ENCODE measurements at regions not wholly inside any gene's neighbourhood (a gene's known extent, or its start where the extent isn't known, plus 50 kb on each side); places are given as distances from the start of the nearest gene placed in this dataset.

DNA sequence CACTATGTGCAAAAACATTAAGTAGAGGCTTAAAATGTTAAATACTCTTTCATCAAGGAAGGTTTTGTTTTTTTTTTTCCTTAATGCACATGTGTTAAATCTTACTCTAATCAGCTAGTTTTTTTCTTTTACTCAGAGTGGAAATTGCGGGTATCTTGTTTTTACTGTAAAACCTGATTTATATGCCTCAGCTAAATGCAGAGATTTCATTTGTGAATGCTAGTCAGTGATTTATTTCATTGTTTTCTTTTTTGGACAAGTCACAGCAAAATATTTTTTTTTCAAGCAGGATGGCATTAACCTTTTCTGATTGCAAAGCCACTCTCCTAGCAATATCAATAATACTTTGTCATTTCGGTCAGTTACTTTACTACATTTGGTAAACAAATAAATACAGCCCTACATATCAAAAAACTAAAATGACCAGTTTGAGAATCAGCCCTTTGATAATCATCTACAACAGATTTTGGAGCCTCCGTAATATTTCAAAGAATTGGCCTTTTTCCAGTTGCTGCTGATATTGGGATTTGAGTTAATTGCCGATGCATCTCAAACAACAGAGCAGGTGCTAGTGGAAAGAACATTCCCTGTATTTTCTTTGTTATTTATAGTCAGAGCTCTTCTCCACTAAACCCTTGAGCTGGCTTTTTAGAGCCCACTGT, 579.2 kb upstream of the ZNF608 start:
- Histone ChIP-seq H3K4me3 (ENCODE audit: low read length) (no peak overlapping the region), H3K4me1 (ENCODE audit: insufficient read depth, low read length) (no peaks in the 10 kb centered on the region), H3K27me3 (ENCODE audit: insufficient read depth, low read length) (no peaks in the 10 kb centered on the region), H3K9me3 (ENCODE audit: low read depth, low read length) (no peaks in the 10 kb centered on the region)

DNA sequence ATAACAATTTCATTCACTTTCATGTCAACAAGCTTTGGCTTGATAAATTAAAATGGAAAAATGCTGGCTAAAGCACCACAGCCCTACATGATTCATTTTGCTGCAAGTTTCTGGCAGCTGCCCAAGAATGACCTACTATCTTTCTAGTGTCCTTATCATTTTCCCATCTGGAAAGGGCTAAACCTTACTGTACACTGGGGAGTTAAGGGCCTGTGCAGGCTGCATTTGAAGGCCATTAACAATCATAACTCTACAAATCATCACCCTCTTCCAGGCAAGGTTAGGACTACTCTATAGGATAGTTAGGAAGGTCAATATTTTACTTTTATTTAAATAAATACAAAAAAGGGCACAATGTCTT, 579.7 kb upstream of the ZNF608 start:
- no peaks in the 10 kb centered on the region for H3K4me1 ChIP-seq (ENCODE audit: insufficient read depth, low read length)
- H3K9me3 ChIP-seq (ENCODE audit: low read depth, low read length) = no peaks in the 10 kb centered on the region
- H3K4me3 ChIP-seq (ENCODE audit: low read length) = no peak overlapping the region
- no peaks in the 10 kb centered on the region for H3K27me3 ChIP-seq (ENCODE audit: insufficient read depth, low read length)

DNA sequence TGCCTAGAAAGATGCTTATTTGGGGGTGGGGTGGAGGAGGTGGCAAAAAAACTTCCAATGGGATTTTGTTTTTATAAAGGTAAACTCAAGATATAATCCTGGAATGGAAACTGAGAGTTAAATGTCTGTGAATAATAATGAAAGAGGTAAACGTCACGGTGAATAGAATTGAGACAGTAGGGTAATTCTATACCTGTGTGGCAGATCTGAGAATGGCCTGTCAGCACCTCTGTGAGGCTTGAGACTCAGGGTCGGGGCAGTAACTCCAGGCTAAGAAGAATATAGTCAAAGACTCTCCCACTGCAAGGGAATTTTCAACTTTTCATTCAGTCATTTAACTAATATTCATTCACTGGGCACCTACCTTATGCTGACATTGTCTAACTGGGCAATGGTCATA, 581.2 kb upstream of the ZNF608 start:
- H3K9me3 ChIP-seq (ENCODE audit: low read depth, low read length) = no peaks in the 10 kb centered on the region
- no peaks in the 10 kb centered on the region for H3K4me1 ChIP-seq (ENCODE audit: insufficient read depth, low read length)
- no peaks in the 10 kb centered on the region for H3K27me3 ChIP-seq (ENCODE audit: insufficient read depth, low read length)
- H3K4me3 ChIP-seq (ENCODE audit: low read length) = no peak overlapping the region

DNA sequence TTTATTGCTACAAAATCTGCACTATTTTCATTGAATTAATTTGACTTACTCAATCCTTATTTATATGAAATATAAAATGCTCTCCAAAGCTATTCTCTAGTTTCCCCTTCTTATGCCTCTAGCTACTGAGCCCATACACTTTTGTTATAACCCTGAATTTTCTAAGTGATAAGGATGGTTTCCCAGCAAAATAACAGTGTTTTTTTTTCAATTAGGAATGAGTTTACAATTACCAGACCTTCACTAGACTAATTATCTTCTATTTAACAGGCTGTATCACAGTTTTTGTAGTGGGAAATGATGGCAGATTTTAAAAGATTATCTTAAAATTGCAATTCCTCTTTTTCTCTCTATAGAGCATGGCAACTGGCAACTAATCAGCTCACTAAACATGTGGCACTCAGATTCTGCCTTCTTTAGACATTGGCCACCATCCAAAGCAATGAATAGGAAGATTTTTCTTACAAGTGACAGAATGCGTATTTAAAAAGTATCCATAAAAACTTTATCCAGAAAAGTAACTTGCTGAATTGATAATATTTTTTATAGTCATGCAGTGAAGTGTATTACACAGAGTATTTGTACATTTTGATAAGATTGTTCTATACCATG, 585.7 kb upstream of the ZNF608 start:
- Histone ChIP-seq H3K9me3 (ENCODE audit: low read depth, low read length) (no peaks in the 10 kb centered on the region), H3K27me3 (ENCODE audit: insufficient read depth, low read length) (no peaks in the 10 kb centered on the region), H3K4me3 (ENCODE audit: low read length) (no peak overlapping the region), H3K4me1 (ENCODE audit: insufficient read depth, low read length) (no peaks in the 10 kb centered on the region)

DNA sequence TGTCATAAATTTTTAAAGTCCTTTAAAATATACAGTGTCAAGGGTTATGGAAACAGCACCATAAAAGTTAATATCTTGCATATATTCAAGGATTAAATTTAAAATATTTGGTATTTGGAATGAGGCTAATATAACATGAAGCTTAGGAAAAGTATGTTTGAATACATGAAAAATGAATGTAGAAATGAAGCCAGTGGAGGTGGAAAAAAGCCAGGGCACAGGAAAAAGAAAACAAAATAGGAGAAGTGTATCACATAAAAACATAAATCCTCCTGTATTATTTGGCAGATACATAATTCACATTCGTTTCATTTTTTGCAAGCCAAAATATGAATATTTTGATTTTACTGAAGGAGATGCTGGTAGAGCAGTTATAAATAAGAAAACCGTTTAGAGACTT, 587.0 kb upstream of the ZNF608 start:
- H3K9me3 ChIP-seq (ENCODE audit: low read depth, low read length) = no peaks in the 10 kb centered on the region
- H3K4me1 ChIP-seq (ENCODE audit: insufficient read depth, low read length) = peaks cover under 1% of the 10 kb centered on the region
- no peaks in the 10 kb centered on the region for H3K27me3 ChIP-seq (ENCODE audit: insufficient read depth, low read length)
- no peak overlapping the region for H3K4me3 ChIP-seq (ENCODE audit: low read length)

DNA sequence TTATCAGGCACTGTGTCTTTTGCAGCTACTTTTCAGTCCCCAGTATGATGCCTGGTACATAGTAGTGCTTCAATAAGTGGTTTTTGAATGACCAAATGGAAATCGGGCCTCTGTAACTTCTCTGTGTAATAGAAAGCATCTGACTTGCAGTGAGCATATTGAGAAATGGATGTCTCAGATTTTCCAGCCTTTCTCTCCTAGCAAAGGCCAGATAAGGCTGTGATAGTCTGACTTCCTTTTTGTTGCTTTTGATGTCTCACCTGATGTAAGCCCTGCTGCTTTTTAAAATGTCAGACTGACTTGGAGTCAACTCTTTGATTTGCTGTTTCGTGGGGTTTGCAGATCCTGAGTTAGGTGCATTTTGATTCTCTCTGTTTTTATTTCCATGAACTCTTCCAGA, 590.0 kb upstream of the ZNF608 start:
- peaks cover 5% of the 10 kb centered on the region for H3K4me1 ChIP-seq (ENCODE audit: insufficient read depth, low read length)
- H3K27me3 ChIP-seq (ENCODE audit: insufficient read depth, low read length) = no peaks in the 10 kb centered on the region
- no peak overlapping the region for H3K4me3 ChIP-seq (ENCODE audit: low read length)

DNA sequence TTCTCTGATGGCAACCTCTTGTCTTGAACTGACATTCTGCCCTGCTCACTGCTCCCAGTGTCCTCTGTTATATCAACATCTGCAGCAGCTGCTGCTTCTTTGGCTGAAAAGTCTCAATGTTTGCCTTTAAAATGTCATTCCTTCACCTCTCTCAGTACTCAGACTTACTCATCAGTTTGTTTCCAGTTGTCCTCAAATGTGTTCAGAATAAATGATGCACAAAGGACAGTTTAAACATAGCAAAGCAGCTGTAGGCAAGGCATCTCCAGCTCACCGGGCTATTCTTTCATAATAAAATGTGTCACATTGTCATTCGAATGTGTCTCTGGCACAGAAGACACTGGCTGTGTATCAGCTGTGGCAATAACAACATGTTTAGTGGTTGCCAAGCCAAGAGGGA, 590.9 kb upstream of the ZNF608 start:
- peaks cover 5% of the 10 kb centered on the region for H3K4me1 ChIP-seq (ENCODE audit: insufficient read depth, low read length)
- no peak overlapping the region for H3K4me3 ChIP-seq (ENCODE audit: low read length)
- H3K9me3 ChIP-seq (ENCODE audit: low read depth, low read length) = no peaks in the 10 kb centered on the region
- H3K27me3 ChIP-seq (ENCODE audit: insufficient read depth, low read length) = no peaks in the 10 kb centered on the region

More for the DNA sequence above, 590.0 kb upstream of the ZNF608 start:
- no peaks in the 10 kb centered on the region for H3K9me3 ChIP-seq (ENCODE audit: low read depth, low read length)

DNA sequence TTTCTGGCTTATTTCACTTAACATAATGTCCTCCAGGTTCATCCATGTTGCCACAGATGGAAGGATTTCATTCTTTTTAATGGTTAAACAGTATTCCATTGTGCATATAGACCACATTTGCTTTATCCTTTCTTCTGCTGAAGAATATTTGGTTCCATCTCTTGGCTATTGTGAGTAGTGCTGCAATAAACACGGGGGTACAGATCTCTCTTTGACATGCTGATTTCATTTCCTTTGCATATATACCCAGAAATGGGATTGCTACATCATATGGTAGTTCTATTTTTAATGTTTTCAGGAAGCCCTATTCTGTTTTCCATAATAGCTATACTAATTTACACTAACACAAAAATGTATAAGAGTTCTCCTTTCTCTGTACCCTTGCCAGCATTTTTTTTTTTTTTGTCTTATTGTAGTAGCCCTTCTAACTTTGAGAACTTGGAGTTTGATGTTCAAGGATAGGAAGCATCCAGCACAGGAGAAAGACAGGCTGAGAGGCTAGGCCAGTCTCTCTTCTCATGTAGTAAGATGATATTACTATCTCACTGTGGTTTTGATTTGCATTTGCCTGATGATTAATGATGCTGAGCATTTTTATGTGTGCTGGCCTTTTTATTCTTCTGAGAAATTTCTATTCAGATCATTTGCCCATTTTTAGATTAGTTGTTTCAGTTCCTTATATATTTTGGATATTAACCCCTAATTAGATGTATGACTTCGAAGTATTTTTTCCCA, 592.2 kb upstream of the ZNF608 start:
- Histone ChIP-seq H3K27me3 (ENCODE audit: insufficient read depth, low read length) (no peaks in the 10 kb centered on the region), H3K4me1 (ENCODE audit: insufficient read depth, low read length) (peaks cover 5% of the 10 kb centered on the region), H3K4me3 (ENCODE audit: low read length) (no peak overlapping the region), H3K9me3 (ENCODE audit: low read depth, low read length) (no peaks in the 10 kb centered on the region)

DNA sequence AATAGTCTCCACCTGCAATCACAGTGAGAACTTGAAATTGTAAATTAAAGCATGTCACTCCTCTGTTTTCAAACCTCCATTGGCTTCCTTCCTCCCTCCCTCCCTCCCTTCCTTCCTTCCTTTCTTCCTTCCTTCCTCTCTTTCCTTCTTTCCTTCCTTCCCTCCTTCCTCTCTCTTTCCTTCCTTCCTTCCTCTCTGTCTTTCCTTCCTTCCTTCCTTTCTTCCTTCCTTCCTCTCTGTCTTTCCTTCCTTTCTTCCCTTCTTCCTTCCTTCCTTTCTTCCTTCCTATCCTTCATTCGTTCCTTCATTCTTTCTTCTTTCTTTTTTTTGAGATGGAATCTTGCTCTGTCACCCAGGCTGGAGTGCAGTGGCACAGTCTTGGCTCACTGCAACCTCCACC, 595.0 kb upstream of the ZNF608 start:
- peaks cover 5% of the 10 kb centered on the region for H3K4me1 ChIP-seq (ENCODE audit: insufficient read depth, low read length)
- no peaks in the 10 kb centered on the region for H3K27me3 ChIP-seq (ENCODE audit: insufficient read depth, low read length)
- H3K4me3 ChIP-seq (ENCODE audit: low read length) = no peak overlapping the region
- H3K9me3 ChIP-seq (ENCODE audit: low read depth, low read length) = no peaks in the 10 kb centered on the region

DNA sequence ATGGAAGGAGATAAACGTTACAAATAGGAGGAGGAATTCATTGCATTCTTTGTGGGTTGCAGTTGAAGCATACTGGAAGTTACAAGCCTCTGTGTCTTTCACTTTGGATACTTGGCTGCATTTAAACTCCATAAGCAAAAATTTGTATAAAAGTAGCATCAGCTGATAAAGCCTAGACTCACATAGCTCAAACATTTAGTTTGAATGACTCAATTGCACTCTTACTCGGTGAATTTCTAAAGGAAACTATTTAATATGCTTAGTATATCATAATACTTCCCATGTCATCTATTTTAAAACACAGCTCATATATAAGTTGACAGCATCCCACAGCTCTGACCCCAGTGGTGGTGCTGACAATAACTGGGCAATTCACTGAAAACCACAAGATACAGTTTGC, 596.6 kb upstream of the ZNF608 start:
- Histone ChIP-seq H3K27me3 (ENCODE audit: insufficient read depth, low read length) (no peaks in the 10 kb centered on the region), H3K4me1 (ENCODE audit: insufficient read depth, low read length) (peaks cover 5% of the 10 kb centered on the region), H3K9me3 (ENCODE audit: low read depth, low read length) (no peaks in the 10 kb centered on the region), H3K4me3 (ENCODE audit: low read length) (no peak overlapping the region)

DNA sequence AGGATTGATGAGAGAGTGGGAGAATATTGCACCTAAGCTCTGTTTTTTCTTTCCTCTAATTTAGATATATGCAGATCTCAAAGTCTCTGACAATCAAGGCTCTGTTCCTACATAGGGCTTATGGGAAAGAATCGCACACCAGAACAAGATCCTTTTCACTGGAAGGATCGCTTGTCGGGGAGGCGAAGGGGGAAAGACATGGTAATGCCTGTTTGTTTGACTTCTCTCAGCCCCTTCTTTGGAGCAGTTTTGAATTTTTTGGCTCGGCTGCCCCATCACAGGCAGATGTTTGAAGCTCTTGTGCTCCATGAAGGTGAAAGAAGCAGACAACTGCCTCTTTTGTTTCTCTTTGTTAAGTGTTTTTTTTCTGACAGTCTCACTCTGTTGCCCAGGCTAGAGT, 599.9 kb upstream of the ZNF608 start:
- Histone ChIP-seq H3K27me3 (ENCODE audit: insufficient read depth, low read length) (no peaks in the 10 kb centered on the region), H3K4me3 (ENCODE audit: low read length) (no peak overlapping the region), H3K9me3 (ENCODE audit: low read depth, low read length) (no peaks in the 10 kb centered on the region), H3K4me1 (ENCODE audit: insufficient read depth, low read length) (no peaks in the 10 kb centered on the region)

DNA sequence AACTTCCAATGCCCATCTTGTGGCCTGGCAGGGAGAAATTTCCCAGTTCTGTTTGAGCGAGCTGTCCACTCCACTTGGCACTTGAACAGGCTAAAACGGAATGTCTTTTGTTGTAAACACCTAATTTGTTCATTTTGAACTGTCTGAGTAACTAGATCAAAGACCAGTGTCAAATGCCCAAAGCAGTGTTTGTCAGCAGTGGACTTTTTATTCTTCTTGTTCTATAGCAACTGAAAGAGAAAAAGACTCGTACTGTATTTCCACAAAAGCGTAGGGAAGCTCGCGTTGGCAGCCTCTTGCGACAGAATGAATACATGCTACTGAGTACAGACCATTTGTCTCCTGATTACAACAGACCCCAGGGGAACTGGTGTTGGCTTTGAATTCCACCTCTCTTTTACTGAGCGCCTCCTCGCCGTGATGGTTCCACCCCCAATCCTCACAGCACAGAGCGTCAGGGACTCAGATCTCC, 601.8 kb upstream of the ZNF608 start:
- H3K27me3 ChIP-seq (ENCODE audit: insufficient read depth, low read length) = no peaks in the 10 kb centered on the region
- no peak overlapping the region for H3K4me3 ChIP-seq (ENCODE audit: low read length)
- H3K9me3 ChIP-seq (ENCODE audit: low read depth, low read length) = no peaks in the 10 kb centered on the region
- no peaks in the 10 kb centered on the region for H3K4me1 ChIP-seq (ENCODE audit: insufficient read depth, low read length)

DNA sequence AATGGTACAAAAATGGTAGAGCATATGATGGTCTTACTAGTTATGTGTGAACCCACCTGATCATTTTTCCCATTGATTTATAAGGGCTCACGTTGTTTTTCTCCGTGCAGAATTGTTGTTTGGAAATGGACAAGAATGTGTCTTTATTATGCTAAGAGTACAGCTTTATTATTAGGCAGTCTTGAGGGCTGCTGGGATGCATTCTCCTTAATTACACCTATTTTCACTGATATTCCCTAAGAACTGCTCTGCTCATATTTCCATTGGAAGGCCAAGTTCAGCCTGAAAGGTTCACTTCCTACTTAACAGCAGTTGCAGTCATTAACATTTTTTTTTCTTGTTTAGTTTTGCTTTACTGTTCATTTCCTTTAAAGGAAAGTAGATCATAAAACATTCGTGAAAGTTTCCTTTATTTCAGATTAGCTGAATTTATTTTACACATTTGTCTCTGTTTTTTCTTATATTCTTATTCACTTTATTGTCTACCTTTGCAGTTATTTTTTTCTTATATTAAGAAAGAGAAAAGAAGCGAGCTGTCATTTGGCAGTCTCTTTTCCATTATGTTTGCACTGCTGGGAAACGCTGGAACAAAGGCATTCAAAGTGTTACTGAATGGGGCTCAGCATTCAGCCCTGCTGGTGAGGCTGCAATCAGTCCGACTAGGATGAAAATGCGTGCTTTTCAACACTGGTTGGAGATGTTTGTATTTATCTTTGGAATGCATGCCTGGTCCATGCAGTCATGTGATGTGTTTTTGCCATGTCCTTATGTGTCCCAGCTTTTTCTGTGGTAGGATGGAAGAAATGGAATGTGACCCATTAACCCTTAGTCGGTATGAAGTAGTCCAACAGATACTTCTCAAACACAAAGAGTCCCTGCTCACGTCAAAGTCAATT, 602.7 kb upstream of the ZNF608 start:
- H3K27me3 ChIP-seq (ENCODE audit: insufficient read depth, low read length) = no peaks in the 10 kb centered on the region

DNA sequence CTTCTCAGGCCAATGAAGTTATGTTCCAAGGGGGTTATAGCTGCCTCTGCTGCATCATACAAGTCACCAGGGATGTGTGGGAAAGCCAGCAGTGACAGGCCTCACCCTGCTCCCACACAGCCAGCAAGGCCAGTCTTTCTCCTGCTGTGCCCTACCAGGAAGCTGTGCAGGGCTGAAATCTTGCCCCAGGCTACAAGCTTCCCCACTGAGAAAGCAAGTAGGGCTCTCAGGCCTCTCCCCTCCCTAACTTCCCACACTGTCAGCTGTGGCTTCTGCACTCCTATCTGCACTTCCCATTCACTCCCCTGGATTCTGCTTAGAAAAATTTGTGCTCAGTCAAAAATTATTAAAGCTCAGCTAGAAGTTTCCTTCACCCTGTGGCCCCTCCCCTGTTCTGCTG, 611.2 kb upstream of the ZNF608 start:
- Histone ChIP-seq H3K4me1 (ENCODE audit: insufficient read depth, low read length) (no peaks in the 10 kb centered on the region), H3K4me3 (ENCODE audit: low read length) (no peak overlapping the region), H3K9me3 (ENCODE audit: low read depth, low read length) (no peaks in the 10 kb centered on the region), H3K27me3 (ENCODE audit: insufficient read depth, low read length) (no peaks in the 10 kb centered on the region)

More for the DNA sequence above, 602.7 kb upstream of the ZNF608 start:
- Histone ChIP-seq H3K4me3 (ENCODE audit: low read length) (no peak overlapping the region), H3K9me3 (ENCODE audit: low read depth, low read length) (no peaks in the 10 kb centered on the region), H3K4me1 (ENCODE audit: insufficient read depth, low read length) (no peaks in the 10 kb centered on the region)

DNA sequence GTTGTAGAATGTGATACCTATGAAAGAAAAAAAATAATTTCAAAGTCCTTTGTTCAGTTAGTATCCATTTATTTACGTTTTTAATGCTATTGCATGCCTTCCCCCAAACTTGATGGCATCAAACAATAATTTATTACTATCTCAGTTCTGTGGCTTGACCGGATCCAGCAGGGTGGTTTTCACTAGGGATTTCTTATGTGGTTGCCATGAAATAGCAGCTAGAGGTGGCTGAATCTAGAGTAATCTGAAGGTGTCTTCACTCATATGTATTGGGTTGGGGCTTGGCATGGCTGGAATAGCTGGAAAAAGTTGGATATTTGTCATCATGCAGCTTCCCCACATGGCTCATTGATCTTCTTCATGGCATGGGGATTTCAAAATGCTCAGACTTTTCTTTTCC, 619.3 kb upstream of the ZNF608 start:
- H3K9me3 ChIP-seq (ENCODE audit: low read depth, low read length) = no peaks in the 10 kb centered on the region
- no peak overlapping the region for H3K4me3 ChIP-seq (ENCODE audit: low read length)
- H3K4me1 ChIP-seq (ENCODE audit: insufficient read depth, low read length) = no peaks in the 10 kb centered on the region
- H3K27me3 ChIP-seq (ENCODE audit: insufficient read depth, low read length) = no peaks in the 10 kb centered on the region

Measured in mononuclear cell (primary cell).